SK-N-SH treated with all-trans-retinoic acid at 6 μM for 48 hours (cell line): ENCODE measurements at regions not wholly inside any gene's neighbourhood (a gene's known extent, or its start where the extent isn't known, plus 50 kb on each side); places are given as distances from the start of the nearest gene placed in this dataset.

Experiments used
- ATAC-seq: fragments of 200-7000 bp; cut with Tn5 transposase; 3 replicates; pipeline ENCODE4 v1.9.1; 2020; ENCODE audit warnings: mild to moderate bottlenecking, moderate library complexity
- ARNTL ChIP-seq: fragments of 450-650 bp; formaldehyde crosslinking; IDR thresholded peaks from 2 replicates; pipeline ENCODE4 v1.5.0; 2020; ENCODE audit warnings: low read depth, mild to moderate bottlenecking, moderate library complexity, borderline replicate concordance
- BACH2 ChIP-seq: fragments of 250-450 bp; sonication (Bioruptor Pico); IDR thresholded peaks from 2 replicates; pipeline ENCODE4 v1.9.0; 2021; ENCODE audit warnings: mild to moderate bottlenecking, borderline replicate concordance
- CREB5 ChIP-seq: fragments of 250-450 bp; sonication (Bioruptor Pico); IDR thresholded peaks from 2 replicates; pipeline ENCODE4 v1.5.1; 2020; ENCODE audit warnings: low read depth, mild to moderate bottlenecking, moderate library complexity
- CSDC2 ChIP-seq: fragments of 250-450 bp; sonication (Bioruptor Pico); IDR thresholded peaks from 2 replicates; pipeline ENCODE4 v1.5.0; 2020; ENCODE audit warnings: mild to moderate bottlenecking, moderate library complexity
- CSRNP3 ChIP-seq: fragments of 250-450 bp; sonication (Bioruptor Pico); IDR thresholded peaks from 2 replicates; pipeline ENCODE4 v1.5.1; 2021; ENCODE audit warnings: mild to moderate bottlenecking, moderate library complexity
- ESRRG ChIP-seq: fragments of 250-450 bp; sonication (Bioruptor Pico); IDR thresholded peaks from 2 replicates; pipeline ENCODE4 v1.6.1; 2021; ENCODE audit warnings: mild to moderate bottlenecking
- GLIS3 ChIP-seq: fragments of 250-450 bp; sonication (Bioruptor Pico); IDR thresholded peaks from 2 replicates; pipeline ENCODE4 v1.5.0; 2020; ENCODE audit warnings: mild to moderate bottlenecking, moderate library complexity
- ISL1 ChIP-seq: fragments of 250-450 bp; sonication (Bioruptor Pico); IDR thresholded peaks from 2 replicates; pipeline ENCODE4 v2.1.2; 2022; ENCODE audit warnings: mild to moderate bottlenecking, moderate library complexity
- OSR1 ChIP-seq: fragments of 250-450 bp; sonication (Bioruptor Pico); IDR thresholded peaks from 2 replicates; pipeline ENCODE4 v1.8.0; 2022; ENCODE audit warnings: moderate library complexity, mild to moderate bottlenecking, inconsistent platforms
- PATZ1 ChIP-seq: fragments of 250-450 bp; sonication (Bioruptor Pico); IDR thresholded peaks from 2 replicates; pipeline ENCODE4 v1.8.0; 2020; ENCODE audit warnings: mild to moderate bottlenecking, moderate library complexity, borderline replicate concordance
- POU6F1 ChIP-seq: fragments of 250-450 bp; sonication (Bioruptor Pico); IDR thresholded peaks from 2 replicates; pipeline ENCODE4 v1.8.0; 2021; ENCODE audit warnings: low read depth, mild to moderate bottlenecking, moderate library complexity, borderline replicate concordance
- PPARA ChIP-seq: fragments of 250-450 bp; sonication (Bioruptor Pico); IDR thresholded peaks from 2 replicates; pipeline ENCODE4 v1.5.0; 2020; ENCODE audit warnings: mild to moderate bottlenecking, borderline replicate concordance
- RARB ChIP-seq: fragments of 250-450 bp; sonication (Bioruptor Pico); IDR thresholded peaks from 2 replicates; pipeline ENCODE4 v1.8.0; 2021; ENCODE audit warnings: mild to moderate bottlenecking, moderate library complexity
- SNAI2 ChIP-seq: fragments of 250-450 bp; sonication (Bioruptor Pico); IDR thresholded peaks from 2 replicates; pipeline ENCODE4 v1.5.0; 2020; ENCODE audit warnings: mild to moderate bottlenecking, moderate library complexity
- TCF4 ChIP-seq: fragments of 250-450 bp; sonication (Bioruptor Pico); IDR thresholded peaks from 2 replicates; pipeline ENCODE4 v1.8.0; 2021; ENCODE audit warnings: mild to moderate bottlenecking, moderate library complexity, borderline replicate concordance
- TOX ChIP-seq: fragments of 250-450 bp; sonication (Bioruptor Pico); IDR thresholded peaks from 2 replicates; pipeline ENCODE4 v1.8.0; 2021; ENCODE audit warnings: mild to moderate bottlenecking, moderate library complexity, borderline replicate concordance
- TSHZ2 ChIP-seq: fragments of 250-450 bp; sonication (Bioruptor Pico); IDR thresholded peaks from 2 replicates; pipeline ENCODE4 v1.5.0; 2020; ENCODE audit warnings: mild to moderate bottlenecking, moderate library complexity
- ZC3H10 ChIP-seq: fragments of 250-450 bp; sonication (Bioruptor Pico); IDR thresholded peaks from 2 replicates; pipeline ENCODE4 v1.5.1; 2021; ENCODE audit warnings: mild to moderate bottlenecking, moderate library complexity
- ZFP3 ChIP-seq: fragments of 250-450 bp; sonication (Bioruptor Pico); IDR thresholded peaks from 2 replicates; pipeline ENCODE4 v1.5.0; 2020; ENCODE audit warnings: mild to moderate bottlenecking, moderate library complexity
- ZFP30 ChIP-seq: fragments of 450-650 bp; formaldehyde crosslinking; IDR thresholded peaks from 2 replicates; pipeline ENCODE4 v1.5.0; 2022; ENCODE audit warnings: mild to moderate bottlenecking, moderate library complexity
- ZNF565 ChIP-seq: fragments of 450-650 bp; formaldehyde crosslinking; conservative IDR thresholded peaks from 2 replicates; pipeline ENCODE4 v1.5.0; 2020; ENCODE audit warnings: low read depth, mild to moderate bottlenecking, moderate library complexity
- ZNF70 ChIP-seq: fragments of 450-650 bp; formaldehyde crosslinking; IDR thresholded peaks from 2 replicates; pipeline ENCODE4 v1.5.0; 2020; ENCODE audit warnings: mild to moderate bottlenecking, moderate library complexity
- ZNF8 ChIP-seq: fragments of 450-650 bp; formaldehyde crosslinking; IDR thresholded peaks from 2 replicates; pipeline ENCODE4 v1.5.0; 2020; ENCODE audit warnings: mild to moderate bottlenecking, moderate library complexity

GRCh38 chr19:27986299-27986698 is 1226.7 kb downstream of the UQCRFS1 start:
- TF ChIP-seq ISL1 (CRISPR knock-in tag) (no peak), TCF4 (CRISPR knock-in tag) (no peak), BACH2 (CRISPR knock-in tag) (no peak), ARNTL (CRISPR knock-in tag) (no peak), ESRRG (CRISPR knock-in tag) (no peak), ZFP30 (CRISPR knock-in tag) (no peak), ZC3H10 (no peak), CSDC2 (CRISPR knock-in tag) (no peak), POU6F1 (CRISPR knock-in tag) (no peak), TOX (no peak), ZFP3 (CRISPR knock-in tag) (no peak), ZNF70 (CRISPR knock-in tag) (no peak), CREB5 (CRISPR knock-in tag) (no peak), SNAI2 (CRISPR knock-in tag) (no peak), PATZ1 (no peak), PPARA (no peak), ZNF565 (CRISPR knock-in tag) (no peak), TSHZ2 (CRISPR knock-in tag) (no peak), CSRNP3 (CRISPR knock-in tag) (no peak)
- no peak for ATAC-seq

GRCh38 chr19:27975419-27976005 is 1237.4 kb downstream of the UQCRFS1 start:
- no peak for ATAC-seq
- TF ChIP-seq CSDC2 (CRISPR knock-in tag), result no peak
- TF ChIP-seq ZFP30 (CRISPR knock-in tag), result no peak
- no peak for TF ChIP-seq TCF4 (CRISPR knock-in tag)
- TF ChIP-seq ZNF8, result no peak
- no peak for TF ChIP-seq ARNTL (CRISPR knock-in tag)
- no peak for TF ChIP-seq GLIS3 (CRISPR knock-in tag)
- no peak for TF ChIP-seq SNAI2 (CRISPR knock-in tag)
- no peak for TF ChIP-seq BACH2 (CRISPR knock-in tag)
- no peak for TF ChIP-seq ZFP3 (CRISPR knock-in tag)
- TF ChIP-seq, all 23 proteins: peak for 0

GRCh38 chr19:27974082-27974513 is 1238.9 kb downstream of the UQCRFS1 start:
- ATAC-seq, result peak; percentile 69
- TF ChIP-seq POU6F1 (CRISPR knock-in tag) (no peak), TOX (no peak), BACH2 (CRISPR knock-in tag) (no peak), TCF4 (CRISPR knock-in tag) (no peak), ARNTL (CRISPR knock-in tag) (no peak), OSR1 (CRISPR knock-in tag) (no peak), PATZ1 (no peak), CSDC2 (CRISPR knock-in tag) (no peak), ZNF70 (CRISPR knock-in tag) (no peak), ZC3H10 (no peak), ZNF8 (no peak), RARB (CRISPR knock-in tag) (no peak)
